Erythroblast (primary cell): ENCODE measurements at regions not wholly inside any gene's neighbourhood (a gene's known extent, or its start where the extent isn't known, plus 50 kb on each side); places are given as distances from the start of the nearest gene placed in this dataset.

Experiments
- GATA1 ChIP-seq: IDR thresholded peaks from 2 replicates; pipeline ENCODE4 v1.6.1; 2011; ENCODE audit warnings: low read depth, mild to moderate bottlenecking, control low read depth, low read length, moderate library complexity
- POLR2A ChIP-seq: IDR thresholded peaks from 2 replicates; pipeline ENCODE4 v1.6.1; 2011; ENCODE audit warnings: mild to moderate bottlenecking, low read length

DNA sequence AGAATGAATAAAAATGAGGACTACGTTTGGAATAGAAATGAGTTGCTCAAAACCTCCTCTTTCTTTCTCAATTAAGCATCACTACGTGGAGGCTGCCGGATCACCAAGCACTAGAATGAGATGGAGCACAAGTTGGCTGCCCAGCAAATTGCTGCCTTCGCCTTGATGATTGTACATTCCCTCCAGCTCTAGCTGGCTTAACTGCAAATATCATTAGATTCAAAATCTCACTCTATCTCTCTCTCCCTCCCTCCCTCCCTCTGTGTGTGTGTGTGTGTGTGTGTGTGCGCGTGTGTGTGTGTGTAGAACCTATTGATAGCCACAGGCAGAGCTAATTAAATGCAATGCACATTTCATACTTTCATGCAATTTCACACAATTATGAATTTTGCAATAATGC, 310.7 kb upstream of the CDH4 start:
- TF ChIP-seq POLR2A = no peak
- TF ChIP-seq GATA1 = no peak
